ENCODE measurements at regions not wholly inside any gene's neighbourhood (a gene's known extent, or its start where the extent isn't known, plus 50 kb on each side); places are given as distances from the start of the nearest gene placed in this dataset.

- no peak for TF ChIP-seq CTCF (IDR thresholded peaks at IDR 0.05)
- TF ChIP-seq REST (IDR thresholded peaks at IDR 0.05; ENCODE audit: insufficient read depth in 1 of 2, low read depth in 2 of 2, low read length in 1 of 2) = no peak
- no peak for TF ChIP-seq TCF7L2 (IDR thresholded peaks at IDR 0.05; ENCODE audit: low read depth, low read length)
- TF ChIP-seq SIN3A (IDR thresholded peaks at IDR 0.05; ENCODE audit: borderline replicate concordance, insufficient read depth, low read depth, low read length) = no peak
- no peak for TF ChIP-seq POLR2AphosphoS5 (IDR thresholded peaks at IDR 0.05; ENCODE audit: low read depth, low read length)
These were observed 55.7 kb upstream of the ABCD2 start for GRCh38 chr12:39675263-39675662.

Measured in Panc1 (cell line).